ENCODE measurements at regions not wholly inside any gene's neighbourhood (a gene's known extent, or its start where the extent isn't known, plus 50 kb on each side); places are given as distances from the start of the nearest gene placed in this dataset.

DNA sequence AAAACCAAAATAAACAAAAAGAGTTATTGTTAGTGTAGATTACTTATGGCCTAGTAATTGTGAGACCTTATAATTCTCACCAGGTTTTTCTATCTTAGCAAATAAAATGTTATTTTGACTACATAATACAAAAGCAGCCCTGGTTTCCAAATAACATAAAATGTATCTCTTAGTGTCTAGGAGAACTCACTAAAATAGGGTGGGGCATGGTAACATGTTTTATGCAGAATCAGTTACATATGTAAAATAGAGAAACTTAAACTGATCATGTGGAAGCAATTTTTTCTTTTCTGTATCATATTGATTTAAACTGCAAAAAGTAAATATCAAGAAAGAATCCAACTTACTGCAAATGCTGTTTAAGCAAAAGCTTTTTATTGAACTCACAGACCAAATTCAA lies 431.1 kb upstream of the ALCAM start:
- TF ChIP-seq EP300 (IDR thresholded peaks at IDR 0.05) (no peak), POLR2A (IDR thresholded peaks at IDR 0.05) (no peak)
- TF ChIP-seq, protein P1, sequence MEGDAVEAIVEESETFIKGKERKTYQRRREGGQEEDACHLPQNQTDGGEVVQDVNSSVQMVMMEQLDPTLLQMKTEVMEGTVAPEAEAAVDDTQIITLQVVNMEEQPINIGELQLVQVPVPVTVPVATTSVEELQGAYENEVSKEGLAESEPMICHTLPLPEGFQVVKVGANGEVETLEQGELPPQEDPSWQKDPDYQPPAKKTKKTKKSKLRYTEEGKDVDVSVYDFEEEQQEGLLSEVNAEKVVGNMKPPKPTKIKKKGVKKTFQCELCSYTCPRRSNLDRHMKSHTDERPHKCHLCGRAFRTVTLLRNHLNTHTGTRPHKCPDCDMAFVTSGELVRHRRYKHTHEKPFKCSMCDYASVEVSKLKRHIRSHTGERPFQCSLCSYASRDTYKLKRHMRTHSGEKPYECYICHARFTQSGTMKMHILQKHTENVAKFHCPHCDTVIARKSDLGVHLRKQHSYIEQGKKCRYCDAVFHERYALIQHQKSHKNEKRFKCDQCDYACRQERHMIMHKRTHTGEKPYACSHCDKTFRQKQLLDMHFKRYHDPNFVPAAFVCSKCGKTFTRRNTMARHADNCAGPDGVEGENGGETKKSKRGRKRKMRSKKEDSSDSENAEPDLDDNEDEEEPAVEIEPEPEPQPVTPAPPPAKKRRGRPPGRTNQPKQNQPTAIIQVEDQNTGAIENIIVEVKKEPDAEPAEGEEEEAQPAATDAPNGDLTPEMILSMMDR (IDR thresholded peaks at IDR 0.05), result no peak

Measured in sigmoid colon (tissue), 4 donors.